ENCODE measurements at regions not wholly inside any gene's neighbourhood (a gene's known extent, or its start where the extent isn't known, plus 50 kb on each side); places are given as distances from the start of the nearest gene placed in this dataset.

DNA sequence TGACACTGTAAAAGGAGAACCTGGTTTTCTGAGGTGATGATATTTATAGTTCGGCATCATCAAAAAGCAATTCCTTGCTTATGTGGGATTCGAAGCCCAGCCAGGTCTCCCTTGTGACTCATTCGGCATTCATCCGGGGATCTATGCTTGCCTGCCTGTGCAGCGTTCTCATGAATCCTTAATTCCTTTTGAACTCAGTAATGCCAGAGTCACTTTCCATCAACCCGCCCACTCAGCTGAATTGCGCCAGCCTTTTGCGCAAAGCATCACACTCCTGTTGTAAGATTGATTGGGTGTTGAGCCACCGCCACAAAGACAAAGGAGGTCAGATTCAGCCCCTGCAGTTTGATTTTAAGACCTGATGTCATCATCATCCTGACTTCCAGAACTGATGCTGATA lies 128.6 kb downstream of the SLC17A6 start:
- Mint-ChIP-seq H3K4me3 (ENCODE audit: unreplicated experiment) (no peak overlapping the region), H3K4me1 (ENCODE audit: low read depth, unreplicated experiment) (peaks cover 38% of the 10 kb centered on the region), H3K36me3 (ENCODE audit: unreplicated experiment) (no peaks in the 10 kb centered on the region), H3K9me3 (ENCODE audit: unreplicated experiment) (no peaks in the 10 kb centered on the region), H3K27ac (ENCODE audit: unreplicated experiment) (no peak overlapping the region), H3K27me3 (ENCODE audit: unreplicated experiment) (peaks cover 6% of the 10 kb centered on the region)
- DNase-seq = peak; percentile 18
- no peak for TF ChIP-seq CTCF (IDR thresholded peaks at IDR 0.05; ENCODE audit: partially characterized antibody, unreplicated experiment)

- TF ChIP-seq CTCF (IDR thresholded peaks at IDR 0.05; ENCODE audit: partially characterized antibody, unreplicated experiment) = no peak
These were observed 128.2 kb downstream of the SLC17A6 start for GRCh38 chr11:22466351-22466750.

GRCh38 chr11:22465620-22466019 lies 127.4 kb downstream of the SLC17A6 start:
- Mint-ChIP-seq H3K4me1 (ENCODE audit: low read depth, unreplicated experiment) (peaks cover 29% of the 10 kb centered on the region), H3K4me3 (ENCODE audit: unreplicated experiment) (no peak overlapping the region), H3K9me3 (ENCODE audit: unreplicated experiment) (no peaks in the 10 kb centered on the region), H3K27me3 (ENCODE audit: unreplicated experiment) (peaks cover 6% of the 10 kb centered on the region), H3K27ac (ENCODE audit: unreplicated experiment) (no peak overlapping the region), H3K36me3 (ENCODE audit: unreplicated experiment) (no peaks in the 10 kb centered on the region)
- no peak for TF ChIP-seq CTCF (IDR thresholded peaks at IDR 0.05; ENCODE audit: partially characterized antibody, unreplicated experiment)
- DNase-seq = no peak

More at GRCh38 chr11:22466351-22466750, 128.2 kb downstream of the SLC17A6 start:
- DNase-seq = no peak
- Mint-ChIP-seq H3K27ac (ENCODE audit: unreplicated experiment) (no peak overlapping the region), H3K27me3 (ENCODE audit: unreplicated experiment) (peaks cover 6% of the 10 kb centered on the region), H3K36me3 (ENCODE audit: unreplicated experiment) (no peaks in the 10 kb centered on the region), H3K9me3 (ENCODE audit: unreplicated experiment) (no peaks in the 10 kb centered on the region), H3K4me1 (ENCODE audit: low read depth, unreplicated experiment) (peaks cover 34% of the 10 kb centered on the region), H3K4me3 (ENCODE audit: unreplicated experiment) (no peak overlapping the region)

- H3K36me3 Mint-ChIP-seq (ENCODE audit: unreplicated experiment) = no peaks in the 10 kb centered on the region
- H3K4me3 Mint-ChIP-seq (ENCODE audit: unreplicated experiment) = no peak overlapping the region
- H3K27ac Mint-ChIP-seq (ENCODE audit: unreplicated experiment) = no peak overlapping the region
- peaks cover 14% of the 10 kb centered on the region for H3K4me1 Mint-ChIP-seq (ENCODE audit: low read depth, unreplicated experiment)
- no peak for TF ChIP-seq CTCF (IDR thresholded peaks at IDR 0.05; ENCODE audit: partially characterized antibody, unreplicated experiment)
- no peak for DNase-seq
- peaks cover 5% of the 10 kb centered on the region for H3K27me3 Mint-ChIP-seq (ENCODE audit: unreplicated experiment)
- H3K9me3 Mint-ChIP-seq (ENCODE audit: unreplicated experiment) = no peaks in the 10 kb centered on the region
These were observed 123.4 kb downstream of the SLC17A6 start for GRCh38 chr11:22461626-22462025.

- no peak for DNase-seq
- peaks cover 14% of the 10 kb centered on the region for H3K4me1 Mint-ChIP-seq (ENCODE audit: low read depth, unreplicated experiment)
- H3K4me3 Mint-ChIP-seq (ENCODE audit: unreplicated experiment) = no peak overlapping the region
- peaks cover 2% of the 10 kb centered on the region for H3K27me3 Mint-ChIP-seq (ENCODE audit: unreplicated experiment)
- H3K27ac Mint-ChIP-seq (ENCODE audit: unreplicated experiment) = no peak overlapping the region
- H3K36me3 Mint-ChIP-seq (ENCODE audit: unreplicated experiment) = no peaks in the 10 kb centered on the region
- no peaks in the 10 kb centered on the region for H3K9me3 Mint-ChIP-seq (ENCODE audit: unreplicated experiment)
- TF ChIP-seq CTCF (IDR thresholded peaks at IDR 0.05; ENCODE audit: partially characterized antibody, unreplicated experiment) = no peak
These were observed 122.0 kb downstream of the SLC17A6 start for GRCh38 chr11:22460181-22460580.

Measured in glutamatergic neuron (in vitro differentiated cells).